ENCODE measurements at regions not wholly inside any gene's neighbourhood (a gene's known extent, or its start where the extent isn't known, plus 50 kb on each side); places are given as distances from the start of the nearest gene placed in this dataset.

DNA sequence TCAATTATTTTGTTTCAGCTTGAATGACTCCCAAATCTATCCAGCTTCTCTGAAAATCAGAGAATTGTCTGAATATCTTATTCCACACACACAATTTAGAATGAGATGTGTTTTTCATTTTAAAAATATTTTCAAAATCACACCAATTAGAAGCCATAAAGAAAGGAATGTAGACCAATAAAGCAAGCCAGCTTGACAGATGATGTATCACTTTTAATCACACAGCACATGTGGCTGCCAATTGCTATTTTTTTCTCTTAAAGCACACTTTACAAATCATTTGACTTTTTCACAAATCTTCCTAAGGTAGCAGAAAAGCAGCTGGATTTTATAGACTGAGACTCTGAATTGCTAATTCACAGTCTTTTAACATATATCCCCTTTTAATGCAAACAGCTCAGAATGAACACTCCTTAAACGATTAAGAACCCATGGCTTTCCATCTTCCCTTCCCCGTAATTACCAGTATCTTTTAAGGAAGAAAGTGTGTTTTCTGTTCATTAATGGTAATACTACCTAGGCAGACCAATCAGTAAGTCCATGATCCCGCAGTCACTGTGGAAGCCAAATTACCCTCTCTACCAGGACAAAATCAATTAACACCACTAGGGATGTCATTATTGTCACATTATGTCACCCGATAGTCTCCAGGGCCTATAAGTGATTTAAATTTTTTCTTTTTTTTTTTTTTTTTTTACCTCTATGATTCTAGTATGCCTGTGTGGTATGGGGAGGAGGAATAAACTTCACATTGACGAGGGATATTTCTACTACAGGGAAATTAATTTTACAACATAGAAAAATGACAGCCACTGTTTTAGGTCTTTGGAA is 250.0 kb upstream of the VEPH1 start:
- TF ChIP-seq, protein P1, sequence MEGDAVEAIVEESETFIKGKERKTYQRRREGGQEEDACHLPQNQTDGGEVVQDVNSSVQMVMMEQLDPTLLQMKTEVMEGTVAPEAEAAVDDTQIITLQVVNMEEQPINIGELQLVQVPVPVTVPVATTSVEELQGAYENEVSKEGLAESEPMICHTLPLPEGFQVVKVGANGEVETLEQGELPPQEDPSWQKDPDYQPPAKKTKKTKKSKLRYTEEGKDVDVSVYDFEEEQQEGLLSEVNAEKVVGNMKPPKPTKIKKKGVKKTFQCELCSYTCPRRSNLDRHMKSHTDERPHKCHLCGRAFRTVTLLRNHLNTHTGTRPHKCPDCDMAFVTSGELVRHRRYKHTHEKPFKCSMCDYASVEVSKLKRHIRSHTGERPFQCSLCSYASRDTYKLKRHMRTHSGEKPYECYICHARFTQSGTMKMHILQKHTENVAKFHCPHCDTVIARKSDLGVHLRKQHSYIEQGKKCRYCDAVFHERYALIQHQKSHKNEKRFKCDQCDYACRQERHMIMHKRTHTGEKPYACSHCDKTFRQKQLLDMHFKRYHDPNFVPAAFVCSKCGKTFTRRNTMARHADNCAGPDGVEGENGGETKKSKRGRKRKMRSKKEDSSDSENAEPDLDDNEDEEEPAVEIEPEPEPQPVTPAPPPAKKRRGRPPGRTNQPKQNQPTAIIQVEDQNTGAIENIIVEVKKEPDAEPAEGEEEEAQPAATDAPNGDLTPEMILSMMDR (IDR thresholded peaks at IDR 0.05; ENCODE audit: borderline replicate concordance, insufficient read depth, low read depth, low read length): no peak
- H3K4me3 ChIP-seq (ENCODE audit: low read depth, low read length): no peak overlapping the region

DNA sequence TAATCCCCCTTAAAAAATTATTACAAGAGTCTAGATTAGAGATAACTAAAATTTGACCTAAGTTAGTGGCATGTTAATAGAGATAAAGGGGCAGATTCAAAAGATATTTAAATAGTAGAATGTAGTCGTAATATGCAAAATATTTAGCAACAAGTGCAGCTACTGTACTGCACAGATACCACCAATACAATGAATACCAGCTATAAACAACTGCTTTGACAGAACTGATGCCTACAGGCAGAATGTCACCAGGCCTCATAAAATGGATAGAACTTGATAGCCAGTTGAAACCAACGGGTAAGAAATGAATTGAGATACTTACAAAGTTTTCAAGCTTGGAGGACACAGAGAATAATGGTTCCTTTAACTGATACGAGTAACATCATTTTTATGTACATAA is 249.3 kb upstream of the VEPH1 start:
- TF ChIP-seq, protein P1 (IDR thresholded peaks at IDR 0.05; ENCODE audit: borderline replicate concordance, insufficient read depth, low read depth, low read length): no peak

DNA sequence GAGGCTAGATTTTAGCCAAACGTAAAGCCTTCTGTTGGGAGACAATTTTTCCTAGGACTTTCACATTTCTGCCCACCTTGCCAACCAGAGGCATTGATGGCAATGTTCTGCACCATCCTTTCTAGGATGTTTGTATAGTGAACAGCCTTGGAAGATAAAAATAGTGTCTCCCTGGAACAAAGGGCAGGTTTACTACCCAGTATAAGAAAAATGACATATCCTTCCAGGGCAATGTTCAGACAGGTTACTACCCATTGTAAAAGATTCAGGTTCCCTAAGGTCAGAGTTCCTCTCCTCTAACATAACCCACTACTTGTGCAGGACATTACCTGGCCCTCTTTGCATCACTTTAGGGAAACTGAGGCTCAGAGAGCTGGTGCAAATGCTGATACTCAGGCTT is 248.2 kb upstream of the VEPH1 start:
- TF ChIP-seq, protein P1 (IDR thresholded peaks at IDR 0.05; ENCODE audit: borderline replicate concordance, insufficient read depth, low read depth, low read length): no peak
- no peak overlapping the region for H3K4me3 ChIP-seq (ENCODE audit: low read depth, low read length)

More for the DNA sequence above, 249.3 kb upstream of the VEPH1 start:
- H3K4me3 ChIP-seq (ENCODE audit: low read depth, low read length): no peak overlapping the region

DNA sequence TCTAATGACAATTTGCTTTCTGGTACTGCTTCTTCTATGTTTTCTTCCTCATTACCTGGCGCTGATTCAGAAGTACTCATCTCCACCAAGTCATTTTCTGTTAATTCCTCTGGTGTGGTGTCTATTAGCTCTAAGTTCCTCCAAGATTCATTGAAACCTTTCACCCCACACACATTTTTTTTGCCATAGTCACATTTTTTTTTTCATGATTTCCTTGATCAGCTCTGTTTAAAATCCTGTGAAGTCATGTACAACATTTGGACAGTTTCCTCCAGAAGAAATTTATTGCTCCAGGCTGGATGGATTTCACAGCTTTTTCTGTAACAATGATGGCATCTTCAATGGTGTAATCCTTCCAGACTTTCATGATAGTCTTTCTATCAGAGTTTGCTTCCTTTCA is 243.2 kb upstream of the VEPH1 start:
- H3K4me3 ChIP-seq (ENCODE audit: low read depth, low read length): no peak overlapping the region
- TF ChIP-seq, protein P1 (IDR thresholded peaks at IDR 0.05; ENCODE audit: borderline replicate concordance, insufficient read depth, low read depth, low read length): no peak

DNA sequence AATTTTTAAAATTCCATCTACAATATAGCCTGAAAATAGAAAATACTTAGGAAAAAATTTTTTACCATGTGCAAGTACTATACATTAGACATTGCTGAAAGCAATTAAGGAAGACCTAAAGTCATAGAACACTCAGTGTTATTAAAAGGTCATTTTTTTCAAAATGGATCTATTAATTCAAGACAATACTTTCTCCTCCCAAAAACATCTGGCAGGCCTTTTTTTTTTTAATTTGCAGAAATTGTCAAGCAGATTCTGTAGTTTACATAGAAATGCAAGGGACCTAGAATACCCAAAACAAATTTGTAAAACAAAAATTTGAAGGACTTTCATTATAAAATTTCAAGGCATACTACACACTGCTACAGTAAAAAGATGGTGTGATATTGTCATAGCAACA is 238.4 kb upstream of the VEPH1 start:
- TF ChIP-seq, protein P1 (IDR thresholded peaks at IDR 0.05; ENCODE audit: borderline replicate concordance, insufficient read depth, low read depth, low read length): no peak
- H3K4me3 ChIP-seq (ENCODE audit: low read depth, low read length): no peak overlapping the region

DNA sequence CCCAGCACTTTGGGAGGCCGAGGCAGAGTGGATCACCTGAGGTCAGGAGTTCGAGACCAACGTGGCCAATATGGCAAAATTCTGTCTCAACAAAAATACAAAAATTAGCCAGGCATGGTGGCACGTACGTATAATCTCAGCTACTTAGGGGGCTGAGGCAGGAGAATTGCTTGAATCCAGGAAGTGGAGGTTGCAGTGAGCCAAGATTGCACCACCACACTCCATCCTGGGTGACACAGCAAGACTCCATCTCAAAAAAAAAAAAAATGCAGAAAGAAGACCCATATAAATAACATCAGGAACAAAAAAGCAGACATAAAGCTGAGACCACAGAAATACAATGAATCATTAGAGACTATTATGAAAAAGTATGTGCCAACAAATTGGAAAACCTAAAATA is 235.2 kb upstream of the VEPH1 start:
- no peak overlapping the region for H3K4me3 ChIP-seq (ENCODE audit: low read depth, low read length)
- TF ChIP-seq, protein P1 (IDR thresholded peaks at IDR 0.05; ENCODE audit: borderline replicate concordance, insufficient read depth, low read depth, low read length): no peak

DNA sequence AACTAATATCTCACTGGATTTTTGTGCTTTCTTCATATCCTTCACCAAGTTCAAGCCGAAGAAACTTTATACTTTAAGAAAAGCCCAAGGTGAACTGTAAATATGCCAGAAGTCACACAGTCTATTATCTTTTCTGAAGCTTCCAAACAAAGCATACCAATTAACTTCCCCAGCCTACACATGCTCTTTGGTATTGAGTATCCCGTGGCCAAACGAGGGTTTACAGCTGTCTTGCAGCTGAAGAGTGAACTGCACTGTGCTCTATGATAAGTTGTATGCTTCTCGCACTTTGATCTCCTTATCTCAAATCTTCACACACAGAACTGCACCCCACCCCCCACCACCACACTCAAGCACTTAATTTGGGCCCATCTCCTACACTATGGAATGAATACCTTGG is 215.6 kb upstream of the VEPH1 start:
- TF ChIP-seq, protein P1 (IDR thresholded peaks at IDR 0.05; ENCODE audit: borderline replicate concordance, insufficient read depth, low read depth, low read length): no peak
- H3K4me3 ChIP-seq (ENCODE audit: low read depth, low read length): no peak overlapping the region
